Trophoblast cell (in vitro differentiated cells and primary cell): ENCODE measurements at regions not wholly inside any gene's neighbourhood (a gene's known extent, or its start where the extent isn't known, plus 50 kb on each side); places are given as distances from the start of the nearest gene placed in this dataset.

Experiments used
- DNase-seq, 2 donors: peaks; one replicate each; pipeline ENCODE4 v3.0.0-alpha.2; 2016
- H2AFZ ChIP-seq: 2 replicates; pipeline ENCODE4 v1.6.1; 2013; ENCODE audit warnings: low read length, moderate library complexity, mild to moderate bottlenecking; ENCODE audit not compliant: insufficient read depth, poor library complexity
- H2AK5ac ChIP-seq: 2 replicates; pipeline ENCODE4 v1.6.1; 2013; ENCODE audit warnings: mild to moderate bottlenecking, low read length
- H2BK120ac ChIP-seq: 2 replicates; pipeline ENCODE4 v1.6.1; 2013; ENCODE audit warnings: low read length, mild to moderate bottlenecking, moderate library complexity; ENCODE audit not compliant: insufficient read depth, poor library complexity
- H2BK12ac ChIP-seq: 2 replicates; pipeline ENCODE4 v1.6.1; 2013; ENCODE audit warnings: mild to moderate bottlenecking, low read length, moderate library complexity
- H2BK5ac ChIP-seq: 2 replicates; pipeline ENCODE4 v1.6.1; 2013; ENCODE audit warnings: low read length, low read depth, moderate library complexity, mild to moderate bottlenecking; ENCODE audit not compliant: poor library complexity
- H3K14ac ChIP-seq: 2 replicates; pipeline ENCODE4 v1.6.1; 2013; ENCODE audit warnings: mild to moderate bottlenecking, low read length
- H3K18ac ChIP-seq: 2 replicates; pipeline ENCODE4 v1.6.1; 2013; ENCODE audit warnings: mild to moderate bottlenecking, low read length
- H3K23ac ChIP-seq: 2 replicates; pipeline ENCODE4 v1.6.1; 2013; ENCODE audit warnings: low read length
- H3K27ac ChIP-seq: 2 replicates; pipeline ENCODE4 v1.5.1; 2013; ENCODE audit warnings: low read depth, mild to moderate bottlenecking, inconsistent platforms, low read length, moderate library complexity
- H3K27me3 ChIP-seq: 2 replicates; pipeline ENCODE4 v1.6.1; 2013; ENCODE audit warnings: inconsistent platforms, mild to moderate bottlenecking, low read length, moderate library complexity; ENCODE audit not compliant: insufficient read depth
- H3K36me3 ChIP-seq, 2 experiments: 1 replicate in 1 of 2; 2 replicates in 1 of 2; pipeline ENCODE4 v1.6.1; 2013; ENCODE audit warnings: low read length in 2 of 2, mild to moderate bottlenecking in 2 of 2, moderate library complexity in 1 of 2; ENCODE audit not compliant: insufficient read depth in 2 of 2, control insufficient read depth in 1 of 2
- H3K4ac ChIP-seq: 2 replicates; pipeline ENCODE4 v1.6.1; 2013; ENCODE audit warnings: low read depth, mild to moderate bottlenecking, low read length, moderate library complexity
- H3K4me1 ChIP-seq, 2 experiments: 1 replicate in 1 of 2; 2 replicates in 1 of 2; pipeline ENCODE4 v1.6.1; 2013; ENCODE audit warnings: low read length in 2 of 2, mild to moderate bottlenecking in 2 of 2, moderate library complexity in 1 of 2; ENCODE audit not compliant: insufficient read depth in 2 of 2, control insufficient read depth in 1 of 2
- H3K4me2 ChIP-seq: 2 replicates; pipeline ENCODE4 v1.6.1; 2013; ENCODE audit warnings: inconsistent platforms, mild to moderate bottlenecking, low read length, moderate library complexity
- H3K4me3 ChIP-seq: 2 replicates; pipeline ENCODE4 v1.5.1; 2013; ENCODE audit warnings: mild to moderate bottlenecking, low read depth, low read length, inconsistent platforms
- H3K79me1 ChIP-seq: one replicate; pipeline ENCODE4 v1.6.1; 2013; ENCODE audit warnings: low read length
- H3K79me2 ChIP-seq: 2 replicates; pipeline ENCODE4 v1.6.1; 2013; ENCODE audit warnings: low read length, mild to moderate bottlenecking; ENCODE audit not compliant: control insufficient read depth, insufficient read depth, poor library complexity
- H3K9ac ChIP-seq: 2 replicates; pipeline ENCODE4 v1.6.1; 2013; ENCODE audit warnings: mild to moderate bottlenecking, low read length
- H3K9me3 ChIP-seq: 2 replicates; pipeline ENCODE4 v1.6.1; 2013; ENCODE audit warnings: low read depth, mild to moderate bottlenecking, control low read depth, inconsistent platforms, low read length; ENCODE audit not compliant: insufficient read depth
- H4K12ac ChIP-seq: 2 replicates; pipeline ENCODE4 v1.6.1; 2013; ENCODE audit warnings: low read depth, mild to moderate bottlenecking, low read length, moderate library complexity
- H4K8ac ChIP-seq: 2 replicates; pipeline ENCODE4 v1.6.1; 2013; ENCODE audit warnings: low read depth, mild to moderate bottlenecking, low read length, moderate library complexity
- H4K91ac ChIP-seq: one replicate; pipeline ENCODE4 v1.6.1; 2013; ENCODE audit warnings: low read depth, mild to moderate bottlenecking, low read length, moderate library complexity
- WGBS: extraction: QIAGEN DNeasy Blood & Tissue Kit; methylation state at CpG from one replicate; pipeline ENCODE4 v1.1.7; 2013; ENCODE audit warnings: missing lambda C conversion rate; ENCODE audit not compliant: insufficient read length, insufficient coverage; ENCODE audit errors: extremely low coverage; 5-methylcytosine and 5-hydroxymethylcytosine counted together

DNA sequence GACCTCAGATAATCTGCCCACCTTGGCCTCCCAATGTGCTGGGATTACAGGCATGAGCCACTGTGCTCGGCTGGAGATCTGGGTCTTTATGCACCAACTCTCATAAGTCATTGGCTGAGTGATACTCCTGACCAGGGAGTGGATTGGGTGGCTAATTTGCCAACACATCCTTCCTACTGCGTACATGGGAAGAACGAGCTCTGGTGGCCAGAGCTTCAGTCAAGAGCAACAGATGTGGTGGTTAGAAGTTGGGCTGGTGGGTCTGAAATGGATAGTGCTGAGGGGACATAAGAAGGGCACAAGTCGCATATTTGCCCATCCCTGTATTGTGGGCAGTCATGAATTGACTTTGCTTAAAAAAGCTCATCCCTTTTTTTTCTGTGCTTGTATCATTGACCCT lies 74.1 kb upstream of the AMPD3 start:
- no peak overlapping the region for H3K14ac ChIP-seq
- H3K4me1 ChIP-seq = peaks cover 0 to 2% of the 10 kb centered on the region in 2 experiments
- no peak overlapping the region for H2AK5ac ChIP-seq
- WGBS = no CpG with 5 or more reads among the region's 4 CpGs
- no peak overlapping the region for H2BK5ac ChIP-seq
- H2AFZ ChIP-seq = no peak overlapping the region
- no peak overlapping the region for H3K4me2 ChIP-seq
- no peak overlapping the region for H3K18ac ChIP-seq
- no peak for DNase-seq
- H3K4ac ChIP-seq = no peak overlapping the region
- no peak overlapping the region for H3K4me3 ChIP-seq
- H3K79me1 ChIP-seq = no peaks in the 10 kb centered on the region
- no peaks in the 10 kb centered on the region for H3K9me3 ChIP-seq
- no peak overlapping the region for H3K23ac ChIP-seq
- no peak overlapping the region for H4K91ac ChIP-seq
- no peaks in the 10 kb centered on the region for H3K79me2 ChIP-seq
- H3K27ac ChIP-seq = no peak overlapping the region
- H3K27me3 ChIP-seq = no peaks in the 10 kb centered on the region
- no peak overlapping the region for H2BK12ac ChIP-seq
- no peak overlapping the region for H4K12ac ChIP-seq
- no peak overlapping the region for H4K8ac ChIP-seq
- H2BK120ac ChIP-seq = no peak overlapping the region
- H3K36me3 ChIP-seq = no peaks in the 10 kb centered on the region
- H3K9ac ChIP-seq = no peak overlapping the region

- H2AK5ac ChIP-seq = no peak overlapping the region
- H3K4ac ChIP-seq = no peak overlapping the region
- no peak for DNase-seq
Measured at GRCh38 chr11:10381736-10382135, 73.3 kb upstream of the AMPD3 start.

GRCh38 chr11:10382518-10382917 lies 72.5 kb upstream of the AMPD3 start:
- H3K9me3 ChIP-seq = no peaks in the 10 kb centered on the region
- no peaks in the 10 kb centered on the region for H3K79me2 ChIP-seq
- H3K27me3 ChIP-seq = no peaks in the 10 kb centered on the region
- no peaks in the 10 kb centered on the region for H3K36me3 ChIP-seq
- H3K27ac ChIP-seq = no peak overlapping the region
- H4K12ac ChIP-seq = no peak overlapping the region
- H3K4me1 ChIP-seq = peaks cover 4 to 6% of the 10 kb centered on the region in 2 experiments
- H3K23ac ChIP-seq = no peak overlapping the region
- H2AK5ac ChIP-seq = no peak overlapping the region
- no peak overlapping the region for H2AFZ ChIP-seq
- H3K14ac ChIP-seq = no peak overlapping the region
- no peak overlapping the region for H2BK5ac ChIP-seq
- no peak overlapping the region for H3K18ac ChIP-seq
- H2BK120ac ChIP-seq = no peak overlapping the region
- H4K91ac ChIP-seq = no peak overlapping the region
- peaks cover 4% of the 10 kb centered on the region for H3K79me1 ChIP-seq
- H2BK12ac ChIP-seq = no peak overlapping the region
- H4K8ac ChIP-seq = no peak overlapping the region
- no peak overlapping the region for H3K4me3 ChIP-seq
- no peak overlapping the region for H3K4ac ChIP-seq
- peak; percentile 31 to 34 for DNase-seq
- H3K4me2 ChIP-seq = no peak overlapping the region
- H3K9ac ChIP-seq = no peak overlapping the region
- no CpG with 5 or more reads among the region's 6 CpGs for WGBS

More at GRCh38 chr11:10381736-10382135, 73.3 kb upstream of the AMPD3 start:
- no peak overlapping the region for H3K18ac ChIP-seq
- H3K9ac ChIP-seq = no peak overlapping the region
- no peaks in the 10 kb centered on the region for H3K9me3 ChIP-seq
- H2BK12ac ChIP-seq = no peak overlapping the region
- no peaks in the 10 kb centered on the region for H3K36me3 ChIP-seq
- H3K4me3 ChIP-seq = no peak overlapping the region
- no peak overlapping the region for H4K12ac ChIP-seq
- no peak overlapping the region for H2BK5ac ChIP-seq
- no peak overlapping the region for H4K91ac ChIP-seq
- H3K23ac ChIP-seq = no peak overlapping the region
- H3K4me2 ChIP-seq = no peak overlapping the region
- H4K8ac ChIP-seq = no peak overlapping the region
- no peak overlapping the region for H3K14ac ChIP-seq
- no peaks in the 10 kb centered on the region for H3K79me1 ChIP-seq
- no peak overlapping the region for H2BK120ac ChIP-seq
- H3K27me3 ChIP-seq = no peaks in the 10 kb centered on the region
- H3K27ac ChIP-seq = no peak overlapping the region
- H2AFZ ChIP-seq = no peak overlapping the region
- no peaks in the 10 kb centered on the region for H3K4me1 ChIP-seq
- no peaks in the 10 kb centered on the region for H3K79me2 ChIP-seq

DNA sequence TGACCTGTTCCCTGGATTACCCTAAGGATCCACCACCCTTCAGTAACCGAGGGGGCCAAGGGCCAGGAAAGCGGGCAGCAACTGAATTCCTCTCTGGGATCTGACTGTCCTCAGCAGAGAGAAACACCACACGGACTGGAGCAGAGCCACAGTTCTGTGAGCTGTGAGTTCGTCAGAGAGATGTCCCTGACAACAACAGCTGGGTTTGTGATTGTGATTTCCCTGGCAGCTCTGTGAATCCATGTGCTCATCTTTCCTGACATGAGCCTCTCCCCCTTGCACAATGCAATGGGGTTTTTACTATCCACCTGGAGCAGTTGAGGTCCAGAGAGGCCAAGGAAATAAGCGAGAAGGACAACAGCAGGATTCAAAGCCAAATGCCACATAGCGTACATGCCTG lies 69.4 kb upstream of the AMPD3 start:
- WGBS = no CpG with 5 or more reads among the region's 6 CpGs
- H3K23ac ChIP-seq = no peak overlapping the region
- no peak overlapping the region for H2AFZ ChIP-seq
- H3K9me3 ChIP-seq = no peaks in the 10 kb centered on the region
- no peak overlapping the region for H4K12ac ChIP-seq
- no peaks in the 10 kb centered on the region for H3K36me3 ChIP-seq
- H2BK5ac ChIP-seq = no peak overlapping the region
- no peaks in the 10 kb centered on the region for H3K27me3 ChIP-seq
- H3K4me1 ChIP-seq = peaks cover 15 to 18% of the 10 kb centered on the region in 2 experiments
- no peak overlapping the region for H3K18ac ChIP-seq
- H3K9ac ChIP-seq = no peak overlapping the region
- no peak overlapping the region for H2BK120ac ChIP-seq
- no peak overlapping the region for H3K27ac ChIP-seq
- no peak overlapping the region for H2BK12ac ChIP-seq
- H3K4me2 ChIP-seq = no peak overlapping the region
- no peak overlapping the region for H4K8ac ChIP-seq
- DNase-seq = no peak
- no peak overlapping the region for H3K14ac ChIP-seq
- H3K4me3 ChIP-seq = no peak overlapping the region
- no peaks in the 10 kb centered on the region for H3K79me2 ChIP-seq
- no peak overlapping the region for H3K4ac ChIP-seq
- no peak overlapping the region for H2AK5ac ChIP-seq
- no peak overlapping the region for H4K91ac ChIP-seq
- peaks cover 7% of the 10 kb centered on the region for H3K79me1 ChIP-seq
